ENCODE measurements at regions not wholly inside any gene's neighbourhood (a gene's known extent, or its start where the extent isn't known, plus 50 kb on each side); places are given as distances from the start of the nearest gene placed in this dataset.

DNA sequence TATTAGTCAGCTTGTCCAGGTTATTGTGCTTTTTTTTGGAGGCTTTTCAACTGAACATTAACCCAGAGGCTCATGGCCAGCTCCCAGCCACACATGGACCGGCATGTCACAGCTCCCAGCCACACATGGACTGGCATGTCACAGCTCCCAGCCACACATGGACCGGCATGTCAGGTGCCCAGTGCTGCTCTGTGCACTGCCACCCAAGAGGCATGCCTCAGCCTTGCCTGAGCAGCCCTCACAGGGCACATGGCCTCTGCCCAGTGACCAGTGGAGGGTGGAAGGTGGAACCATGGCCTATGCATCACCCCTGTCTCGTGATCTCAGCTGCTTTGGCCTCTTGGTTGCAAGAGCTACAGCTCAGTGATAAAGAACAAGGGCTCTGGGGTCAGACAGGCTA lies 119.8 kb downstream of the OAT start:
- DNase-seq (ENCODE audit: low read depth, low spot score), result no peak
- intact Hi-C loops (cut with micrococcal nuclease; ENCODE audit: unreplicated experiment) (no loop called here), in situ Hi-C loops (cut with MboI) (no loop called here)

More for the DNA sequence above, 119.8 kb downstream of the OAT start:
- no peaks in the 10 kb centered on the region for H3K36me3 ChIP-seq (ENCODE audit: control insufficient read depth in 2 of 2, insufficient read depth in 2 of 2, low read length in 1 of 2)
- no peak for TF ChIP-seq RFX5 (IDR thresholded peaks at IDR 0.05; ENCODE audit: low read depth, low read length)
- TF ChIP-seq ZNF687 (IDR thresholded peaks at IDR 0.05), result no peak
- TF ChIP-seq TAF1 (IDR thresholded peaks at IDR 0.05; ENCODE audit: borderline replicate concordance, low read depth, low read length), result no peak
- TF ChIP-seq ZNF622 (IDR thresholded peaks at IDR 0.05), result no peak
- no peak for TF ChIP-seq CHD4 (IDR thresholded peaks at IDR 0.05)
- TF ChIP-seq, protein P1, sequence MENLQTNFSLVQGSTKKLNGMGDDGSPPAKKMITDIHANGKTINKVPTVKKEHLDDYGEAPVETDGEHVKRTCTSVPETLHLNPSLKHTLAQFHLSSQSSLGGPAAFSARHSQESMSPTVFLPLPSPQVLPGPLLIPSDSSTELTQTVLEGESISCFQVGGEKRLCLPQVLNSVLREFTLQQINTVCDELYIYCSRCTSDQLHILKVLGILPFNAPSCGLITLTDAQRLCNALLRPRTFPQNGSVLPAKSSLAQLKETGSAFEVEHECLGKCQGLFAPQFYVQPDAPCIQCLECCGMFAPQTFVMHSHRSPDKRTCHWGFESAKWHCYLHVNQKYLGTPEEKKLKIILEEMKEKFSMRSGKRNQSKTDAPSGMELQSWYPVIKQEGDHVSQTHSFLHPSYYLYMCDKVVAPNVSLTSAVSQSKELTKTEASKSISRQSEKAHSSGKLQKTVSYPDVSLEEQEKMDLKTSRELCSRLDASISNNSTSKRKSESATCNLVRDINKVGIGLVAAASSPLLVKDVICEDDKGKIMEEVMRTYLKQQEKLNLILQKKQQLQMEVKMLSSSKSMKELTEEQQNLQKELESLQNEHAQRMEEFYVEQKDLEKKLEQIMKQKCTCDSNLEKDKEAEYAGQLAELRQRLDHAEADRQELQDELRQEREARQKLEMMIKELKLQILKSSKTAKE (IDR thresholded peaks at IDR 0.05; ENCODE audit: low read depth, poor library complexity, severe bottlenecking), result no peak
- TF ChIP-seq FOXK2 (IDR thresholded peaks at IDR 0.05), result no peak
- no peak for TF ChIP-seq MXI1 (IDR thresholded peaks at IDR 0.05; ENCODE audit: low read depth, low read length)
- TF ChIP-seq PAX8 (IDR thresholded peaks at IDR 0.05), result no peak
- TF ChIP-seq ASH2L (IDR thresholded peaks at IDR 0.05; ENCODE audit: borderline replicate concordance, low read depth), result no peak
- no peak for TF ChIP-seq RB1 (IDR thresholded peaks at IDR 0.05; ENCODE audit: borderline replicate concordance)
- TF ChIP-seq PBX3 (IDR thresholded peaks at IDR 0.05; ENCODE audit: insufficient replicate concordance, low read depth, low read length), result no peak
- no peak for TF ChIP-seq MYC (IDR thresholded peaks at IDR 0.05; ENCODE audit: insufficient read depth, insufficient read length, insufficient replicate concordance, low read length, severe bottlenecking)
- TF ChIP-seq YY1 (IDR thresholded peaks at IDR 0.05; ENCODE audit: low read depth, low read length), result no peak
- TF ChIP-seq HDGF (IDR thresholded peaks at IDR 0.05), result no peak
- H3K9ac ChIP-seq (ENCODE audit: control insufficient read depth, insufficient read depth, low read length), result no peak overlapping the region
- no peak overlapping the region for H2AFZ ChIP-seq (ENCODE audit: control insufficient read depth, low read depth, low read length)
- H3K27me3 ChIP-seq (replicated peaks in 1 of 2; ENCODE audit: control insufficient read depth in 2 of 2, insufficient read depth in 2 of 2, low read length in 1 of 2), result no peaks in the 10 kb centered on the region
- ATAC-seq (no peak), FAIRE-seq (no peak)
- RAD21 ChIA-PET (ENCODE audit: unreplicated experiment), result interaction anchor here (0.8 kb wide), 1 partner anchor 8 kb away, joined by 3 read pairs; no protein-coding TSS in a partner anchor
- 40% methylated on average over 3 of the region's 3 CpGs for WGBS (ENCODE audit: insufficient coverage, insufficient replicate concordance, low lambda C conversion rate, missing lambda C conversion rate)
- H4K20me1 ChIP-seq (ENCODE audit: control insufficient read depth, insufficient read depth), result no peaks in the 10 kb centered on the region
- H3K4me2 ChIP-seq (ENCODE audit: control insufficient read depth, insufficient read depth), result no peak overlapping the region
- CTCF ChIA-PET, result no interaction called here
- no peaks in the 10 kb centered on the region for H3K4me1 ChIP-seq (ENCODE audit: control insufficient read depth, insufficient read depth, low read length)
- H3K79me2 ChIP-seq (ENCODE audit: control insufficient read depth, insufficient read depth, low read length), result no peaks in the 10 kb centered on the region
- POLR2A ChIA-PET, result no interaction called here
- SMC1A ChIA-PET (ENCODE audit: uncharacterized antibody, unreplicated experiment), result no interaction called here
- H3K9me3 ChIP-seq (replicated peaks; ENCODE audit: control insufficient read depth, insufficient read depth, low read length), result peaks cover 10% of the 10 kb centered on the region; the same call in 2 of the 3 replicates
- no peak overlapping the region for H3K4me3 ChIP-seq
- no TSS peak for BruUV-seq (replicated peaks)
- H3K27ac ChIP-seq (ENCODE audit: control insufficient read depth, insufficient read depth), result no peak overlapping the region

All from GM12878 (cell line).